ENCODE measurements at regions not wholly inside any gene's neighbourhood (a gene's known extent, or its start where the extent isn't known, plus 50 kb on each side); places are given as distances from the start of the nearest gene placed in this dataset.

- Mint-ChIP-seq H3K4me1 (ENCODE audit: unreplicated experiment) (no peaks in the 10 kb centered on the region), H3K9me3 (ENCODE audit: unreplicated experiment) (no peaks in the 10 kb centered on the region), H3K36me3 (ENCODE audit: low read depth, unreplicated experiment) (no peaks in the 10 kb centered on the region), H3K4me3 (ENCODE audit: unreplicated experiment) (no peak overlapping the region), H3K27ac (ENCODE audit: unreplicated experiment) (no peak overlapping the region), H3K27me3 (ENCODE audit: unreplicated experiment) (no peaks in the 10 kb centered on the region)
- DNase-seq (ENCODE audit: low spot score): no peak
- TF ChIP-seq CTCF (IDR thresholded peaks at IDR 0.05; ENCODE audit: unreplicated experiment): no peak
Measured at GRCh38 chr7:41624818-41625217, 78.1 kb downstream of the INHBA start.

- no peak for DNase-seq (ENCODE audit: low spot score)
- Mint-ChIP-seq H3K4me3 (ENCODE audit: unreplicated experiment) (no peak overlapping the region), H3K4me1 (ENCODE audit: unreplicated experiment) (no peaks in the 10 kb centered on the region), H3K36me3 (ENCODE audit: low read depth, unreplicated experiment) (no peaks in the 10 kb centered on the region), H3K27ac (ENCODE audit: unreplicated experiment) (no peak overlapping the region), H3K27me3 (ENCODE audit: unreplicated experiment) (peaks cover 3% of the 10 kb centered on the region), H3K9me3 (ENCODE audit: unreplicated experiment) (no peaks in the 10 kb centered on the region)
- no peak for TF ChIP-seq CTCF (IDR thresholded peaks at IDR 0.05; ENCODE audit: unreplicated experiment)
Measured at GRCh38 chr7:41621953-41622831, 80.7 kb downstream of the INHBA start.

- H3K27me3 Mint-ChIP-seq (ENCODE audit: unreplicated experiment): peaks cover 3% of the 10 kb centered on the region
- H3K27ac Mint-ChIP-seq (ENCODE audit: unreplicated experiment): no peak overlapping the region
- no peak for TF ChIP-seq CTCF (IDR thresholded peaks at IDR 0.05; ENCODE audit: unreplicated experiment)
- no peaks in the 10 kb centered on the region for H3K9me3 Mint-ChIP-seq (ENCODE audit: unreplicated experiment)
- H3K4me1 Mint-ChIP-seq (ENCODE audit: unreplicated experiment): no peaks in the 10 kb centered on the region
- no peak for DNase-seq (ENCODE audit: low spot score)
- no peaks in the 10 kb centered on the region for H3K36me3 Mint-ChIP-seq (ENCODE audit: low read depth, unreplicated experiment)
- H3K4me3 Mint-ChIP-seq (ENCODE audit: unreplicated experiment): no peak overlapping the region
Measured at GRCh38 chr7:41617987-41618386, 84.9 kb downstream of the INHBA start.

GRCh38 chr7:41612798-41613197 is 90.1 kb downstream of the INHBA start:
- Mint-ChIP-seq H3K4me1 (ENCODE audit: unreplicated experiment) (no peaks in the 10 kb centered on the region), H3K27ac (ENCODE audit: unreplicated experiment) (no peak overlapping the region), H3K27me3 (ENCODE audit: unreplicated experiment) (no peaks in the 10 kb centered on the region), H3K4me3 (ENCODE audit: unreplicated experiment) (no peak overlapping the region), H3K9me3 (ENCODE audit: unreplicated experiment) (no peaks in the 10 kb centered on the region), H3K36me3 (ENCODE audit: low read depth, unreplicated experiment) (no peaks in the 10 kb centered on the region)
- DNase-seq (ENCODE audit: low spot score): no peak
- TF ChIP-seq CTCF (IDR thresholded peaks at IDR 0.05; ENCODE audit: unreplicated experiment): no peak

- H3K9me3 Mint-ChIP-seq (ENCODE audit: unreplicated experiment): no peaks in the 10 kb centered on the region
- no peaks in the 10 kb centered on the region for H3K4me1 Mint-ChIP-seq (ENCODE audit: unreplicated experiment)
- no peak overlapping the region for H3K27ac Mint-ChIP-seq (ENCODE audit: unreplicated experiment)
- no peaks in the 10 kb centered on the region for H3K36me3 Mint-ChIP-seq (ENCODE audit: low read depth, unreplicated experiment)
- no peaks in the 10 kb centered on the region for H3K27me3 Mint-ChIP-seq (ENCODE audit: unreplicated experiment)
- DNase-seq (ENCODE audit: low spot score): no peak
- no peak for TF ChIP-seq CTCF (IDR thresholded peaks at IDR 0.05; ENCODE audit: unreplicated experiment)
- H3K4me3 Mint-ChIP-seq (ENCODE audit: unreplicated experiment): no peak overlapping the region
Measured at GRCh38 chr7:41612386-41612785, 90.5 kb downstream of the INHBA start.
